GM18511 (cell line): ENCODE measurements at regions not wholly inside any gene's neighbourhood (a gene's known extent, or its start where the extent isn't known, plus 50 kb on each side); places are given as distances from the start of the nearest gene placed in this dataset.
"Not testable (repeated sequence)": the region's sequence is repeated elsewhere in the genome, so short reads cannot be mapped to it uniquely, and the experiment has no call there.

Experiments used
- ATAC-seq: cut with Tn5 transposase; IDR thresholded peaks from one replicate; pipeline ENCODE4 v1.9.1; 2021; ENCODE audit warnings: mild to moderate bottlenecking, moderate library complexity; ENCODE audit not compliant: unreplicated experiment

GRCh38 chr3:195999176-195999575 lies 82.7 kb downstream of the TFRC start:
- ATAC-seq = not testable (repeated sequence)

- ATAC-seq = not testable (repeated sequence)
These were observed 85.6 kb downstream of the TFRC start for GRCh38 chr3:195996314-195996713.

DNA sequence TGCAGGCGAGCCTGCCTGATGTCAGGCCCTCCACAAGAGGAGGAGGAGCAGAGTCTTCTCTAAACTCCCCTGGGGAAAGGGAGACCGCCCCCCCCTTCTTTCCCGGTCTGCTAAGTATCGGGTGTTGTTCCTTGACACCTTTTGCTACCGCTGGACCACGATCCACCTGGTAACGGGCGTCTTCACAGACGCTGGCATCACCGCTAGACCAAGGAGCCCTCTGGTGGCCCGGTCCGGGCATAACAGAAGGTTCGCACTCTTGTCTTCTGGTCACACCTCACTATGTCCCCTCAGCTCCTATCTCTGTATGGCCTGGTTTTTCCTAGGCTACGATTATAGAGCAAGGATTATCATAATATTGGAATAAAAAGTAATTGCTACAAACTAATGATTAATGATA lies 86.0 kb upstream of the TNK2 start:
- ATAC-seq = not testable (repeated sequence)

DNA sequence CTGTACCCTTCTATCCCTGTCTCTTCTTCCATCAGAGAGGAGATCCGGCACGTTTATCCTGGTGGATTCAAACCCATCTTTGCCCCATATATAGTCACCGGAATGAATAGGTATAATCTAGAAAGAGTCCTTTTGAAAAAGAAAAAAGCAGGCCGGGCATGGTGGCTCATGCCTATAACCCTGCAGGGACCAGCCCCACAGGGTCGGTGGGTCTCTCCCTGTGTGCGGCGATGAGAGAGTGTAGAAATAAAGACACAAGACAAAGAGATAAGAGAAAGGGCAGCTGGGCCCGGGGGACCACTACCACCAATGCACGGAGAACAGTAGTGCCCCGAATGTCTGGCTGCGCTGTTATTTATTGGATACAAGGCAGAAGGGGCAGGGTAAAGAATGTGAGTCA lies 85.3 kb upstream of the TNK2 start:
- ATAC-seq = not testable (repeated sequence)

- not testable (repeated sequence) for ATAC-seq
These were observed 84.7 kb upstream of the TNK2 start for GRCh38 chr3:195992956-195993595.

GRCh38 chr3:195991986-195992385 lies 83.6 kb upstream of the TNK2 start:
- ATAC-seq = not testable (repeated sequence)

DNA sequence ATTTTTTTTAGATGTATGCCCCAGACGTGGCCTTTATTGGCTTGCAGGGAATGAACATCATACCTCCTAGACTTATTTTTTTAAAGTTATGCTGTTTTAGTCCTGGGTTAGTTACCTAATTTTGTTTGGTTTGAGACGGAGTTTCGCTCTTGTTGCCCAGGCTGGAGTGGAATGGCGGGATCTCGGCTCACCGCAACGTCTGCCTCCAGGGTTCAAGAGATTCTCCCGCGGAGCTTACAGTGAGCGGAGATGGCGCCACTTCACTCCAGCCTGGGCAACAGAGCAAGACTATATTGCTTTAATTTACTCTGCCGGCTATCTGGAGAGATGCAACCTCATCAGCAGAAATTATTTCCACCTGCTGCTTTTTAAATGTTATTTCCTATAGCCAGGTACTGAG lies 82.9 kb upstream of the TNK2 start:
- ATAC-seq = not testable (repeated sequence)

GRCh38 chr3:195990841-195991174 lies 82.5 kb upstream of the TNK2 start:
- not testable (repeated sequence) for ATAC-seq

- ATAC-seq = peak; percentile 93
These were observed 81.8 kb upstream of the TNK2 start for GRCh38 chr3:195989921-195990840.

DNA sequence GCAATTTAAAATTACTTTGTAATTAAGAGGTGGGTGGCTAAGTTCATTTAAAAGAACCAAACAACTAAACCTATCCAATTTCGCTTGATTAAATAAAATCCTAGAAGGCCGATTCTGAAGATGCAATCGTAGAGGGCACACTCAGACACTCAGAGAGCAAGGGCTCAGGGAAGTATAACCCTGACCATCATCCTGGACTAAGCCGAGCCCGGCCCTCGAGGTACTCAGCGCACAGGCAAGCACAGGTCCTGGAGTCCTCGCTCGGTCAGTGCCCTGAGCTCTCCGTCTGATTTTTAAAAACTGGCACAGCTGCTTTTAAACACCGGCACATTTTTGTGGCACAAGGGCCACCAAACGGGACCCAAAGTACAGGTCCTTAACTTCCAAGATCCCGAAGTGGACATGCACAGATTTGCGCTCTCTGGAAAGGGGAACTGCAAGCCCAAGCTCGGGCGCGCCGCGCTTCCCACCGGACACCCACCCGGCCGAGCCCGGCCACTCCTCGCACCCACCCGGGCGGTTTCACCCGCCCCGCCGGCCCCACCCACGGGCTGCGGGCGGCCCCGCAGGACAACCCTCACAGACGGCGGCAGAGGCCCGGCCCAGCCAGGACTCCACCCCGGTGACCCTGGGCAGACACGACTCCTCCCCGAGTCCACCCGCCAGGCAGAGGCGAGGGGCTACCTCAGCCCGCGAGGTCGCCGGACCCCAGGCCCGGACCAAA lies 81.0 kb upstream of the TNK2 start:
- peak; percentile 58 for ATAC-seq

- not testable (repeated sequence) for ATAC-seq
These were observed 80.4 kb upstream of the TNK2 start for GRCh38 chr3:195988764-195989163.

DNA sequence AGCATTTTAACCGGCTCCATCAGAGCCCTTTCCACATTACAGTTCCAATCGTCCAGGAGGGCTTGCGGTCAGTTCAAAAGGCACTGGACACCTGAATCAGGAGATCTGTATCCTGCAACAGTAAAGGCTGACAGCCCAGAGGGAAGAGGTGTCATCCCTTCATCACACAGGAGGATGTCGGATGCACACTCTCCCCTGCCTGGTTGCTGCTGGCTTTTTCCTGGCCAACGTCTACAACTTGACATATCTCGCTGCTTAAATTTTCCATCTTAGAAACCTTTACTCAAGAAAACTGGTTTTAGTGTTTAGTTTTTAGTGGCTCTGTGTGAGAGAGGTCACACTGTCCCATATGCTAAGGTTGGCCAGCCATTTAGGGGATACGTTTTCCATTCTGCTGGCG lies 78.7 kb upstream of the TNK2 start:
- ATAC-seq = not testable (repeated sequence)

- ATAC-seq = not testable (repeated sequence)
These were observed 78.2 kb upstream of the TNK2 start for GRCh38 chr3:195986576-195986975.

- ATAC-seq = not testable (repeated sequence)
These were observed 77.1 kb upstream of the TNK2 start for GRCh38 chr3:195985348-195985920.

GRCh38 chr3:195984392-195985030 lies 76.2 kb upstream of the TNK2 start:
- not testable (repeated sequence) for ATAC-seq

GRCh38 chr3:195983880-195984279 lies 75.5 kb upstream of the TNK2 start:
- not testable (repeated sequence) for ATAC-seq

- not testable (repeated sequence) for ATAC-seq
These were observed 74.4 kb upstream of the TNK2 start for GRCh38 chr3:195982754-195983153.

DNA sequence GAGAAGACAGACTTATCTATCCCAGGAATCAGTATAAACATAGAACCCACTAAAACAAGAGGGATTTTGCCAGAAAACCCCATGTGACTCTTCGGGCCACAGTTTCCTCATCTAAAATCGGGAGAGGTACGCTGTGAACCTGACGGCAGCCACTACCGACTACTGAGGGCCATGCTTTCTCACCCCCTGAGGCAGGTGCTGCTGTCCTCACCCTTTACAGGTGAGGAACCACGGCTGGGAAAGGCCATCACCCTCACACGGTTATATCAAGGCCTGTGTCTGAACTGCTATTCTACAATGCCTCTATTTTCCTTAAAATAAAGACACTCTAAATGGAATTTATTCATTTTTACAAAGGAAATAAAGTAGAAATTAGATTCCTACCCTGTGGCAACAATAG lies 73.4 kb upstream of the TNK2 start:
- not testable (repeated sequence) for ATAC-seq

- not testable (repeated sequence) for ATAC-seq
These were observed 71.5 kb upstream of the TNK2 start for GRCh38 chr3:195979877-195980276.

GRCh38 chr3:195978585-195978984 lies 70.2 kb upstream of the TNK2 start:
- ATAC-seq = not testable (repeated sequence)

DNA sequence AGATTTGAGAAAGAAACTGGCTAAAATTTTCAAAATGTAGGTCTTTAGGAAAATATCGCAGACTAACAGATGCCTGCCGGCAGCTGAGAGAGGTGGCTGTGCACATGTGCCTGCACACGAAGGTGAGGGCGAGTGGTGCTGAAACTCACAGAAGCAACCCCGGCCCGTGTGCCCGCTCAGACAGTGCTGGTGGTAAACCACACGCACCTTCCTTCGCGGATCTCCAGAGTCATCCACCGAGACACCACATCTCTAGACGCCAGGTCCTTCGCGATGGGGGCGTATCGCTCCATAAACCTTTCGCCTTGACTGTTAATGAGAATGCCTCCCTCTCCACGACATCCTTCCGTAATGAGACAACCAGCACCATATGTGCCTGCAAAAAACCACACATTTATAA lies 68.5 kb upstream of the TNK2 start:
- ATAC-seq = not testable (repeated sequence)
